ENCODE measurements at regions not wholly inside any gene's neighbourhood (a gene's known extent, or its start where the extent isn't known, plus 50 kb on each side); places are given as distances from the start of the nearest gene placed in this dataset.

- TF ChIP-seq CTCF (IDR thresholded peaks at IDR 0.05; ENCODE audit: low read depth, low read length) (no peak), EZH2phosphoT487 (IDR thresholded peaks at IDR 0.05; ENCODE audit: low read depth) (no peak)
Observed at GRCh38 chr5:27788184-27788583, 749.8 kb upstream of the CDH9 start.

Measured in OCI-LY3 (cell line).